Stimulated activated CD8-positive, alpha-beta memory T cell treated with anti-CD3 and anti-CD28 coated beads, Interleukin-15, amount 100 ng/mL, for 48 hours (primary cell): ENCODE measurements at regions not wholly inside any gene's neighbourhood (a gene's known extent, or its start where the extent isn't known, plus 50 kb on each side); places are given as distances from the start of the nearest gene placed in this dataset.
"Not testable (repeated sequence)": the region's sequence is repeated elsewhere in the genome, so short reads cannot be mapped to it uniquely, and the experiment has no call there.

Experiments
- DNase-seq, 2 donors: peaks; one replicate each; pipeline ENCODE4 v3.0.0-alpha.2; 2020; ENCODE audit warnings: low read depth in 2 of 2

DNA sequence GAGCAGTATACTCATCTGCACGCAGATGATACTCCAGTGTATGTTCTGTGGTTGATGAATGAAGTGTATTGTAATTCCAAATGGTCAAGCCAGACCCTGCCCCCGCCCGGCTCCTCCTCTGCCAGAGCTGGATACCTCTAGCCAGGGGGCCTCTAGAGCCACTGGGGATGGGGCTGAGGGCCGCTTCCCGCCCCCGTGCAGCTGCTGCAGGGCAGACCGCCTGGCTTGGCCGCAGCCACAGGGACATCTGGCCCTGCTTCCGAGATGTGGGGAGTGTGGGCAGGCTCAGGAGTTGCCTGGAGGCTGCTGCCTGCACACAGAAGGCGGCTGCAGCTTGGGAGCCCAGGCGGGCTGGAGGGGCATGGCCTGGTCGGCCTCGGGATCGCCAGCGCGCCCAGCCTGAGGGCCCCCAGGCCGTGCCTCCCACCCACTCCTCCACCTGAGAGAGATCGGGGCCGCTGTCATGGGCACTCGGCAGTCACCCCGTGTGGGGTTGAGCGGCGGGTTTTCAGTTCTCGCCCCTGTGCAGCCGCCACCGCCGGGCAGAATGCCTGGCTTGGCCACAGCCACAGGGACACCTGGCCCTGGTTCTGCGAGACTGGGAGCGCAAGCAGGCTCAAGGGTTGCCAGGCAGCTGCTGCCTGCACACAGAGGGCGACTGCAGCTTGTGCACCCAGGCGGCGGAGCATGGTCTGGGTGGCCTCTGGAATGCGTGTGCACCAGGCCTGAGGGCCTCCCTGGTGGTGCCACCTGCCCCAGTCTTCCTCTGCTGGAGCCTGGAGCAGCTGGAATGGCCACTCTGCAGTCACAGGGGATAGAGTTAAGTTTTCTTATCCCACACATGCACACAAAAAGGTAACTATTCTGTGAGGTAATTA, 1643.7 kb downstream of the SPATA31A7 start:
- not testable (repeated sequence) for DNase-seq

DNA sequence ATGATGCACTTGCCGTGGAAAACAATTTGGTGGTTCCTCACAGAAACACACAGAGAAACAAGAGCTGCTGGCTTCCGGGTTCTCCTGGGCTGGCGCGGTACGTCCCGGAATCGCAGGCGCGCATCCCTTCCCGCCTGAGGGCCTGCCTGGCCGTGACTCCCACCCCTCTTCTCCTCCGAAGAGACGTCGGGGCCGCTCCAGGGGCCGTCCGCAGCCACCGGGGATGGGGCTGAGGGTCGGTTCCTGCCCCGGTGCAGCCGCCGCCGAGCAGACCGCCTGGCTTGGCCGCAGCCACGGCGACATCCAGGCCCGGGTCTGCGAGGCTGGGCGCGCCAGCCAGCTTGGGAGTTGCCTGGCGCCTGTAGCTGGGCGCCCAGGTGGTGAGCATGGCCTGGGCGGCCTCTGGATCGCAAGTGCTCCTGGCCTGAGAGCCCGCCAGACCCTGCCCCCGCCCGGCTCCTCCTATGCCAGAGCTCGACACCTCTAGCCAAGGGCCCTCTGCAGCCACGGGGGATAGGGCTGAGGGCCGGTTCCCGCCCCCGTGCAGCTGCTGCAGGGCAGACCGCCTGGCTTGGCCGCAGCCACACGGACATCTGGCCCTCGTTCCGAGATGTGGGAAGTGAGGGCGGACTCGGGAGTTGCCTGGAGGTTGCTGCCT, 1647.5 kb downstream of the SPATA31A7 start:
- DNase-seq: peak in 1 of 2 donors; percentile 4

GRCh38 chr9:62838024-62838718, 1648.3 kb downstream of the SPATA31A7 start:
- DNase-seq: peak; percentile 99

DNA sequence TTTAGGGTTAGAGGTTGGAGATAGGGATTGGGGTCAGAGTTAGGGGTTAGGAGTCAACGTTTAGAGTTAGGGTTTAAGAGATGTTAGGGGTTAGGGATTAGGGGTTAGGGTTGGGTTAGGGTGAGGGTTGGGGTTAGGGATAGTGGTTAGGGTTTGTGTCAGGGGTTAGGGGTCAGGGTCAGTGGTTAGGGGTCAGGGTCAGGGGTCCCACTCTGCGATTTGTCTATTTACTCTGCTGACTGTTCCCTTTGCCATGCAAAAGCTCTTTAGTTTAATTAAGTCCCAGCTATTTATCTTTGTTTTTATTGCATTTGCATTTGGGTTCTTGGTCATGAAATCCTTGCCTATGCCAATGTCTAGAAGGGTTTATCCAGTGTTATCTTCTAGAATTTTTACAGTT, 1649.3 kb downstream of the SPATA31A7 start:
- not testable (repeated sequence) for DNase-seq

DNA sequence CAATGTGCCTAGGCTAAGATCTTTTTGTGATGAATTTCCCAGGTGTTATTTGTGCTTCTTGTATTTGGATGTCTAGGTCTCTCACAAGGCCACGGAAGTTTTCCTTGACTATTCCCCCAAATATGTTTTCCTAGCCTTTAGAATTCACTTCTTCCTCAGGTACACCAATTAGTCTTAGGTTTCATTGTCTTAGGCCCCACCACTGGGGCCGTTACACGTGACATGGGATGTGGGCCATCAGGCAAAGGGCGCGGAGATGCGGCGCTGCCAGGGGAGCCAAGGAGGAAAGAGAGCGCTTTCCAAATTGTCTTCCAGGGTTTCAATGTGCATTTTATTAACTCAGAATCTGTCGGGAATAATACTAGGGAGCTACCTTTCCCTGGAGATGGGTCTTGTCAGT, 1653.3 kb downstream of the SPATA31A7 start:
- DNase-seq: not testable (repeated sequence)

DNA sequence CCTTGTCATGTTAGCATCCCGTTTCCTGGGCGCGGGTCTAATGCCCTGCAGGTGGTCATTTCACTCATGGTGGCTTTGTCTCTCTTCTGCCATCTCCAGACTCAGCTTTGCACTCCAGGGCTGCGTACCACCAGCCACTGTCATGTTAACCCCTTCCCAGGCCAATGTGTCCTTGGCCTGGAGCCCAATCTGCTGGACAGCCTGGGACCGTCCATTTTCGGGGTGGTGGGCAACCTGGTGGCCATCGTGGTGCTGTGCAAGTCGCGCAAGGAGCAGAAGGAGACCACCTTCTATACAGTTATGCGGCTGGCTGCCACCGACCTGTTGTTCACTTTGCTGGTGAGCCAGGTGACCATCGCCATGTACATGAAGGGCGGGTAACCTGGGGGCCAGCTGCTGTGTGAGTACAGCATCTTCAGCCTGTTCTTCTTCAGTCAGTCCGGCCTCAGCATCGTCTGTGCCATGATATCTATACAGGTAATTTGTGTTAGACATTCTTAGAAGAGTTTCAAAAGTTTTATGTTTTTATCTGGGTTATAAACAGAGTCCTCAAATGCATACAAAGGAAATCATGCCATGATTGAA, 1654.0 kb downstream of the SPATA31A7 start:
- not testable (repeated sequence) for DNase-seq

GRCh38 chr9:62844681-62845185, 1654.9 kb downstream of the SPATA31A7 start:
- not testable (repeated sequence) for DNase-seq

DNA sequence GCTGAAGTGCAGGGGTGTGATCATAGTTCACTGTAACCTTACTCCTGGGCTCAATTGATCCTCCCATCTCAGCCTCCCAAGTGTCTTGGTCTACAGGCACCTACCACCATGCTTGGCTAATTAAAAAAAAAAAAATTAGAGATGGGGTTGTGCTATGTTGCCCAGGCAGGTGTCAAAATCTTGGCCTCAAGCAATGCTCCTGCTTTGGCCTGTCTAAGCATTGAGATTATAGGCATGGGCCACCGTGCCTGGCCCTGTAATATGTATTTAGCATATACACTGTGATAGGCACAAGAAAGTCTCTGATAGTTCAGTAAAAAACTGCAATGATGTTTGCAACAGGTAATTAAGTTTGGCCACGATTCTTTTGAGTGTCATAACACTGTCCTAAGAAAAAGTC, 1658.4 kb downstream of the SPATA31A7 start:
- DNase-seq: not testable (repeated sequence)

GRCh38 chr9:62849991-62850390, 1660.2 kb downstream of the SPATA31A7 start:
- not testable (repeated sequence) for DNase-seq

DNA sequence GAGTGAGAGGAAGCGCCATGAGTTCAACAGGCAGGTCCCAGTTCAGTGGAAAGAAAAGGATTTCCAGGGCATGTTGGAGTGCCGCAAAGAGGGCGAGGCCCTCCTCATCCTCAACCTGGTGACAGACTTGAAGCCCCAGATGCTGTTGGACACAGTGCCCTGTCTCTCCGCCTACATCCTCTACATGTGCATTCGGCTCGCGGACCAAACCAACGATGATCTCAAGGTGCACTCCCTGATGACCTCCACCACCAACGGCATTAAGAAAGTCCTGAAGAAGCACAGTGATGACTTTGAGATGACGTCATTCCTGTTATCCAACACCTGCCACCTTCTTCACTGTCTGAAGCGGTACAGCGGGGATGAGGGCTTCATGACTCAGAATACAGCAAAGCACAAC, 1667.4 kb downstream of the SPATA31A7 start:
- not testable (repeated sequence) for DNase-seq

DNA sequence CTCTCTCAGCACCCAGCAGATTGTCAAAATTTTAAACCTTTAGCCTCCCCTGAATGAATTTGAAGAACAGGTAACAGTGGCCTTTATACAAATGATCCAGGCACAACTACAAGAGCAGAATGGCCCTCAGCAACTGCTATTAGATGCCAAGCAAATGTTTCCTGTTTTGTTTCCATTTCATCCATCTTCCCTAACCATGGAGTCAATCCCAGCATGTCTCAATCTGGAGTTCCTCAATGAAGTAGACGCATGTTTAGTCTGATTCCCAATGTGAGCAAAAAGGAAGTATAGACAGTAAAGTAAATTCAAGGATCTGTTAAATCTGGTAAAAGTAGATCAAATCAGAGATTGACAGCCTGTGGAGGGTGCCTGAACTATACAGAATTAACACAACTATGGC, 1668.4 kb downstream of the SPATA31A7 start:
- DNase-seq: not testable (repeated sequence)

GRCh38 chr9:62860939-62861860, 1671.4 kb downstream of the SPATA31A7 start:
- not testable (repeated sequence) for DNase-seq

- DNase-seq: not testable (repeated sequence)
Observed at GRCh38 chr9:62862180-62862579, 1672.3 kb downstream of the SPATA31A7 start.

- not testable (repeated sequence) for DNase-seq
Observed at GRCh38 chr9:62863319-62863718, 1673.5 kb downstream of the SPATA31A7 start.

DNA sequence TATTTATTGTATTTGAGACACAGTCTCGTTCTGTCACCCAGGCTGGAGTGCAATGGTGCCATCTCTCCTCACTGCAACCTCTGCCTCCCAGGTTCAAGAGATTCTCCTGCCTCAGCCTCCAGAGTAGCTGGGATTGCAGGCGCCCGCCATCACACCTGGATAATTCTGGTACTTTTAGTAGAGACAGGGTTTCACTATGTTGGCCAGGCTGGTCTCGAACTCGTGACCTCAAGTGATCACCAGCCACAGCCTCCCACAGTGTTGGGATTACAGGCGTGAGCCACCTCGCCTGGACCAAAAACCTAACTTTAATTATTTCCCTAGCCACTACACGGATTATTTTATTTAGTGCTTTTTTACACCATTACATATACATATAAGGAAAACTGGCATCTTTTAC, 1674.0 kb downstream of the SPATA31A7 start:
- not testable (repeated sequence) for DNase-seq

- DNase-seq: not testable (repeated sequence)
Observed at GRCh38 chr9:62864481-62865469, 1674.9 kb downstream of the SPATA31A7 start.

DNA sequence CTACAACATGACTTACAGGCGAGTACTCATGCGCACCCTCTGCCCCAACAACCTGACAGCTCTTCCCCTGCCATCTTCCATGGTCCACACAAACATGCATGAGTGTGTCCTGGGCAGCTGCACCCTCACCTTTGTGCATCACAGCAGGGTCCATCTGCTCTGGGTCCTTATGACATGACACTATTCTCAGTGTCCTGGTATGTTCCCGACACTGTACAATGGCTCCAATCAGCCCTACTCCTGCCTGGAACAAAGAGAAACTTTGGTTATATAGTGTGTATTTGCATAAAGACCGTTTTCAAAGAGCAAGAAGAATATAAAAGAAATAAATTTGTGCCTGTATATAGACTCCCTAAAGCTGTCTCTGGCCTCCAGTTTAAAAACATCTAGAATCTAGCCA, 1679.2 kb downstream of the SPATA31A7 start:
- DNase-seq: not testable (repeated sequence)

- not testable (repeated sequence) for DNase-seq
Observed at GRCh38 chr9:62871765-62872164, 1681.9 kb downstream of the SPATA31A7 start.

DNA sequence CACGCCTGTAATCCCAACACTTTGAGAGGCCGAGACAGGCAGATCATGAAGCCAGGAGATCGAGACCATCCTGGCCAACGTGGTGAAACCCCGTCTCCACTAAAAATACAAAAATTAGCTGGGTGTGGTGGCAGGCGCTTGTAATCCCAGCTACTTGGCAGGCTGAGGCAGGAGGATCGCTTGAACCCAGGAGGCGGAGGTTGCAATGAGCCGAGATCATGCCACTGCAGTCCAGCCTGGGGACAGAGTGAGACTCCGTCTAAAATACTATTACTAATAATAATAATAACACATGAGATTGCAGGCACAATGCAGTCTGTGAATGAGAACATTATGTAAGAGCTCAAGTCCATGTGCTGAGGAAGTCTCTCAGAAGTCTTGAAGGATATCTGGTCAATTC, 1684.4 kb downstream of the SPATA31A7 start:
- not testable (repeated sequence) for DNase-seq
